H9 (cell line): ENCODE measurements at regions not wholly inside any gene's neighbourhood (a gene's known extent, or its start where the extent isn't known, plus 50 kb on each side); places are given as distances from the start of the nearest gene placed in this dataset.

Experiments used
- DNase-seq: peaks from one replicate; pipeline ENCODE4 v3.0.0-alpha.2; 2017
- H2AFZ ChIP-seq: one replicate; pipeline ENCODE4 v1.6.1; 2013; ENCODE audit warnings: mild to moderate bottlenecking, low read length, control low read depth, moderate library complexity
- H2AK5ac ChIP-seq: 2 replicates; pipeline ENCODE4 v1.6.1; 2013; ENCODE audit warnings: low read length, control low read depth, mixed read lengths; ENCODE audit not compliant: insufficient read length
- H2BK120ac ChIP-seq: one replicate; pipeline ENCODE4 v1.6.1; 2013; ENCODE audit warnings: low read depth, mild to moderate bottlenecking, low read length, control low read depth, inconsistent platforms; ENCODE audit not compliant: poor library complexity, severe bottlenecking
- H2BK12ac ChIP-seq: 2 replicates; pipeline ENCODE4 v1.6.1; 2013; ENCODE audit warnings: low read length, control low read depth, mixed read lengths, low read depth; ENCODE audit not compliant: insufficient read length
- H2BK15ac ChIP-seq: 2 replicates; pipeline ENCODE4 v1.6.1; 2013; ENCODE audit warnings: low read depth, low read length, control low read depth
- H2BK20ac ChIP-seq: one replicate; pipeline ENCODE4 v1.6.1; 2013; ENCODE audit warnings: low read depth, mild to moderate bottlenecking, low read length, control low read depth, inconsistent platforms; ENCODE audit not compliant: poor library complexity, severe bottlenecking
- H2BK5ac ChIP-seq: 2 replicates; pipeline ENCODE4 v1.6.1; 2013; ENCODE audit warnings: low read length, control low read depth, mixed read lengths; ENCODE audit not compliant: insufficient read length
- H3K14ac ChIP-seq: 2 replicates; pipeline ENCODE4 v1.6.1; 2013; ENCODE audit warnings: low read length, control low read depth; ENCODE audit not compliant: insufficient read depth
- H3K18ac ChIP-seq: 2 replicates; pipeline ENCODE4 v1.6.1; 2013; ENCODE audit warnings: low read depth, mild to moderate bottlenecking, mixed read lengths, low read length, control low read depth; ENCODE audit not compliant: insufficient read length
- H3K23ac ChIP-seq: 2 replicates; pipeline ENCODE4 v1.6.1; 2013; ENCODE audit warnings: low read length, control low read depth, mixed read lengths, low read depth; ENCODE audit not compliant: insufficient read length
- H3K23me2 ChIP-seq: 2 replicates; pipeline ENCODE4 v1.6.1; 2013; ENCODE audit warnings: low read depth, mild to moderate bottlenecking, mixed read lengths, low read length, control low read depth; ENCODE audit not compliant: insufficient read length, poor library complexity, severe bottlenecking
- H3K27ac ChIP-seq: 2 replicates; pipeline ENCODE4 v1.5.1; 2013; ENCODE audit warnings: low read length, control low read depth, mixed read lengths, low read depth; ENCODE audit not compliant: insufficient read length
- H3K27me3 ChIP-seq: 2 replicates; pipeline ENCODE4 v1.6.1; 2013; ENCODE audit warnings: low read length, control low read depth, inconsistent platforms; ENCODE audit not compliant: insufficient read depth
- H3K4ac ChIP-seq: 2 replicates; pipeline ENCODE4 v1.6.1; 2013; ENCODE audit warnings: low read depth, mild to moderate bottlenecking, control low read depth, inconsistent platforms, low read length, moderate library complexity
- H3K4me1 ChIP-seq: 2 replicates; pipeline ENCODE4 v1.6.1; 2013; ENCODE audit warnings: low read length, control low read depth, inconsistent platforms; ENCODE audit not compliant: insufficient read depth
- H3K4me2 ChIP-seq: 2 replicates; pipeline ENCODE4 v1.6.1; 2013; ENCODE audit warnings: low read length, control low read depth, mixed read lengths; ENCODE audit not compliant: insufficient read length, insufficient read depth
- H3K56ac ChIP-seq: 2 replicates; pipeline ENCODE4 v1.6.1; 2013; ENCODE audit warnings: low read depth, mild to moderate bottlenecking, mixed read lengths, low read length, control low read depth; ENCODE audit not compliant: insufficient read length
- H3K79me1 ChIP-seq: 2 replicates; pipeline ENCODE4 v1.6.1; 2013; ENCODE audit warnings: low read depth, mild to moderate bottlenecking, moderate library complexity, low read length, control low read depth, inconsistent platforms; ENCODE audit not compliant: insufficient read depth, poor library complexity, severe bottlenecking
- H3K79me2 ChIP-seq: 2 replicates; pipeline ENCODE4 v1.6.1; 2013; ENCODE audit warnings: low read length, control low read depth, inconsistent platforms; ENCODE audit not compliant: insufficient read depth
- H3K9ac ChIP-seq: 2 replicates; pipeline ENCODE4 v1.6.1; 2013; ENCODE audit warnings: low read length, control low read depth, mixed read lengths; ENCODE audit not compliant: insufficient read length; ENCODE audit errors: extremely low read depth
- H3K9me3 ChIP-seq: one replicate; pipeline ENCODE4 v1.6.1; 2013; ENCODE audit warnings: low read depth, low read length, inconsistent platforms; ENCODE audit not compliant: control insufficient read depth
- H3T11ph ChIP-seq: one replicate; pipeline ENCODE4 v1.6.1; 2013; ENCODE audit warnings: mild to moderate bottlenecking, low read length, control low read depth, inconsistent platforms
- H4K20me1 ChIP-seq: one replicate; pipeline ENCODE4 v1.6.1; 2013; ENCODE audit not compliant: control insufficient read depth, insufficient read length, insufficient read depth
- H4K5ac ChIP-seq: 2 replicates; pipeline ENCODE4 v1.6.1; 2013; ENCODE audit warnings: low read depth, mild to moderate bottlenecking, mixed read lengths, low read length, control low read depth; ENCODE audit not compliant: insufficient read length
- H4K8ac ChIP-seq: replicated peaks from 2 replicates; pipeline ENCODE4 v1.6.1; 2013; ENCODE audit warnings: low read length, control low read depth, mixed read lengths, low read depth; ENCODE audit not compliant: insufficient read length
- H4K91ac ChIP-seq: 2 replicates; pipeline ENCODE4 v1.6.1; 2013; ENCODE audit warnings: low read depth, mild to moderate bottlenecking, moderate library complexity, mixed read lengths, low read length, control low read depth; ENCODE audit not compliant: insufficient read length
- H3K27ac Mint-ChIP-seq, 3 experiments: 2 replicates in 2 of 3; 3 replicates in 1 of 3; pipeline ENCODE4 v1.8.0; 2020 to 2021; ENCODE audit warnings: mixed read lengths in 3 of 3, mild to moderate bottlenecking in 1 of 3, moderate library complexity in 1 of 3
- H3K27me3 Mint-ChIP-seq: 2 replicates; pipeline ENCODE4 v1.8.0; 2021; ENCODE audit warnings: low read depth, mild to moderate bottlenecking, moderate library complexity, mixed read lengths
- H3K36me3 Mint-ChIP-seq, 3 experiments: 2 replicates in 2 of 3; 3 replicates in 1 of 3; pipeline ENCODE4 v1.8.0; 2020 to 2021; ENCODE audit warnings: low read depth in 3 of 3, mixed read lengths in 3 of 3; ENCODE audit not compliant: insufficient read depth in 1 of 3
- H3K4me1 Mint-ChIP-seq, 2 experiments: 2 replicates each; pipeline ENCODE4 v1.8.0; 2020; ENCODE audit warnings: mixed read lengths in 2 of 2
- H3K4me3 Mint-ChIP-seq, 2 experiments: 2 replicates in 1 of 2; 3 replicates in 1 of 2; pipeline ENCODE4 v1.8.0; 2020 to 2021; ENCODE audit warnings: mild to moderate bottlenecking in 2 of 2, mixed read lengths in 2 of 2, moderate library complexity in 1 of 2
- H3K9me3 Mint-ChIP-seq, 2 experiments: 2 replicates in 1 of 2; 3 replicates in 1 of 2; pipeline ENCODE4 v1.8.0; 2020; ENCODE audit warnings: mild to moderate bottlenecking in 2 of 2, mixed read lengths in 2 of 2, moderate library complexity in 1 of 2
- WGBS: extraction: QIAGEN DNeasy Blood & Tissue Kit; methylation state at CpG from one replicate; pipeline ENCODE4 v1.1.7; 2013; ENCODE audit warnings: missing lambda C conversion rate, low lambda C conversion rate, mixed read lengths; ENCODE audit not compliant: insufficient read length; ENCODE audit errors: extremely low coverage; 5-methylcytosine and 5-hydroxymethylcytosine counted together
- TF ChIP-seq, protein P1 (sequence below): fragments of 200-600 bp; sonication (generic); conservative IDR thresholded peaks from 3 replicates; pipeline ENCODE4 v1.8.0; 2021; ENCODE audit warnings: antibody characterized with exemption, mild to moderate bottlenecking

DNA sequence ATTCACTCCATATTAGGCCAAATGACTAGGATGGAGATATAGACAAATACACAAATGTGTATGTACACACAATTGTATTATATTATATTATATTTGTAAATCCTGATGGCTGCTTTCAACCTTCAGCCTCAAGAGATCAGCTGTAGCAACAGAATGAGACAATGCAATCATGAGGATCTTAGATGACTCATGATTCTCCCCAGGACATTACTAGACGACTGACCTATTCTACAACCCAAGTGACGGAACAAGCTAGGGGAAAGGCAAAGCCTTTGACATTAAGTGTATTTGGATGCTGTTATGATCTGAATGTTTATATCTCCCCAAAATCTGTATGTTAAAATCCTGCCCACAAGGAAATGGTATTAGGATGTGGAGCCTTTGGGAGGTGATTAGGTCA is 66.5 kb downstream of the COX7C start:
- no peaks in the 10 kb centered on the region for H3K9me3 ChIP-seq
- no peak overlapping the region for H3K18ac ChIP-seq
- no peak overlapping the region for H3K56ac ChIP-seq
- peaks cover 2 to 5% of the 10 kb centered on the region in 2 experiments; a peak in 3 of 4 replicates for H3K4me1 Mint-ChIP-seq
- no peak overlapping the region for H4K5ac ChIP-seq
- H3K14ac ChIP-seq, result no peak overlapping the region
- H3K4me3 Mint-ChIP-seq, result no peak overlapping the region
- H3K4me1 ChIP-seq, result no peaks in the 10 kb centered on the region
- no peaks in the 10 kb centered on the region for H3K27me3 ChIP-seq
- no peak overlapping the region for H3K27ac Mint-ChIP-seq
- no peaks in the 10 kb centered on the region for H3K36me3 Mint-ChIP-seq
- no peak overlapping the region for H3K4ac ChIP-seq
- no peaks in the 10 kb centered on the region for H3K23me2 ChIP-seq
- TF ChIP-seq, protein P1, sequence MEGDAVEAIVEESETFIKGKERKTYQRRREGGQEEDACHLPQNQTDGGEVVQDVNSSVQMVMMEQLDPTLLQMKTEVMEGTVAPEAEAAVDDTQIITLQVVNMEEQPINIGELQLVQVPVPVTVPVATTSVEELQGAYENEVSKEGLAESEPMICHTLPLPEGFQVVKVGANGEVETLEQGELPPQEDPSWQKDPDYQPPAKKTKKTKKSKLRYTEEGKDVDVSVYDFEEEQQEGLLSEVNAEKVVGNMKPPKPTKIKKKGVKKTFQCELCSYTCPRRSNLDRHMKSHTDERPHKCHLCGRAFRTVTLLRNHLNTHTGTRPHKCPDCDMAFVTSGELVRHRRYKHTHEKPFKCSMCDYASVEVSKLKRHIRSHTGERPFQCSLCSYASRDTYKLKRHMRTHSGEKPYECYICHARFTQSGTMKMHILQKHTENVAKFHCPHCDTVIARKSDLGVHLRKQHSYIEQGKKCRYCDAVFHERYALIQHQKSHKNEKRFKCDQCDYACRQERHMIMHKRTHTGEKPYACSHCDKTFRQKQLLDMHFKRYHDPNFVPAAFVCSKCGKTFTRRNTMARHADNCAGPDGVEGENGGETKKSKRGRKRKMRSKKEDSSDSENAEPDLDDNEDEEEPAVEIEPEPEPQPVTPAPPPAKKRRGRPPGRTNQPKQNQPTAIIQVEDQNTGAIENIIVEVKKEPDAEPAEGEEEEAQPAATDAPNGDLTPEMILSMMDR, result no peak
- no peak overlapping the region for H2BK20ac ChIP-seq
- no peak overlapping the region for H2BK120ac ChIP-seq
- H3K27ac ChIP-seq, result no peak overlapping the region
- no peak overlapping the region for H4K8ac ChIP-seq
- H3K23ac ChIP-seq, result no peak overlapping the region
- no peaks in the 10 kb centered on the region for H3K9me3 Mint-ChIP-seq
- H3K79me1 ChIP-seq, result no peaks in the 10 kb centered on the region
- H2AFZ ChIP-seq, result no peak overlapping the region
- no peak for DNase-seq
- WGBS, result no CpG with 5 or more reads among the region's 2 CpGs
- H3K9ac ChIP-seq, result no peak overlapping the region
- no peak overlapping the region for H2AK5ac ChIP-seq
- no peak overlapping the region for H3T11ph ChIP-seq
- H3K4me2 ChIP-seq, result no peak overlapping the region
- no peak overlapping the region for H2BK12ac ChIP-seq
- no peaks in the 10 kb centered on the region for H3K79me2 ChIP-seq
- H2BK5ac ChIP-seq, result no peak overlapping the region
- no peak overlapping the region for H4K91ac ChIP-seq
- no peak overlapping the region for H2BK15ac ChIP-seq
- H4K20me1 ChIP-seq, result no peaks in the 10 kb centered on the region
- no peaks in the 10 kb centered on the region for H3K27me3 Mint-ChIP-seq
